A673 (cell line): ENCODE measurements at regions not wholly inside any gene's neighbourhood (a gene's known extent, or its start where the extent isn't known, plus 50 kb on each side); places are given as distances from the start of the nearest gene placed in this dataset.

Experiments used
- EZH2 ChIP-seq: fragments of 200-600 bp; sonication (generic); IDR thresholded peaks from 2 replicates; pipeline ENCODE4 v1.6.1; 2017; ENCODE audit warnings: borderline replicate concordance, low read depth, mild to moderate bottlenecking, mixed read lengths, antibody characterized with exemption, low read length; ENCODE audit not compliant: poor library complexity, severe bottlenecking
- TF ChIP-seq, protein P1 (sequence below): fragments of 300-800, 200-600 bp; sonication (generic); conservative IDR thresholded peaks from 2 replicates; pipeline ENCODE4 v1.5.1; 2017; ENCODE audit warnings: low read depth, mild to moderate bottlenecking, antibody characterized with exemption, low read length, moderate library complexity, mixed read lengths

- TF ChIP-seq, protein P1, sequence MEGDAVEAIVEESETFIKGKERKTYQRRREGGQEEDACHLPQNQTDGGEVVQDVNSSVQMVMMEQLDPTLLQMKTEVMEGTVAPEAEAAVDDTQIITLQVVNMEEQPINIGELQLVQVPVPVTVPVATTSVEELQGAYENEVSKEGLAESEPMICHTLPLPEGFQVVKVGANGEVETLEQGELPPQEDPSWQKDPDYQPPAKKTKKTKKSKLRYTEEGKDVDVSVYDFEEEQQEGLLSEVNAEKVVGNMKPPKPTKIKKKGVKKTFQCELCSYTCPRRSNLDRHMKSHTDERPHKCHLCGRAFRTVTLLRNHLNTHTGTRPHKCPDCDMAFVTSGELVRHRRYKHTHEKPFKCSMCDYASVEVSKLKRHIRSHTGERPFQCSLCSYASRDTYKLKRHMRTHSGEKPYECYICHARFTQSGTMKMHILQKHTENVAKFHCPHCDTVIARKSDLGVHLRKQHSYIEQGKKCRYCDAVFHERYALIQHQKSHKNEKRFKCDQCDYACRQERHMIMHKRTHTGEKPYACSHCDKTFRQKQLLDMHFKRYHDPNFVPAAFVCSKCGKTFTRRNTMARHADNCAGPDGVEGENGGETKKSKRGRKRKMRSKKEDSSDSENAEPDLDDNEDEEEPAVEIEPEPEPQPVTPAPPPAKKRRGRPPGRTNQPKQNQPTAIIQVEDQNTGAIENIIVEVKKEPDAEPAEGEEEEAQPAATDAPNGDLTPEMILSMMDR = no peak; the same call in 1 of the 2 replicates
- TF ChIP-seq EZH2 = no peak
Measured at GRCh38 chr16:17565605-17566004, 94.8 kb upstream of the XYLT1 start.
